HL-60 (cell line): ENCODE measurements at regions not wholly inside any gene's neighbourhood (a gene's known extent, or its start where the extent isn't known, plus 50 kb on each side); places are given as distances from the start of the nearest gene placed in this dataset.

ENCODE experiments used
- DNase-seq, 2 experiments: peaks; one replicate each; pipeline ENCODE4 v3.0.0-alpha.2; 2010 to 2020; ENCODE audit warnings: low read depth in 1 of 2, low spot score in 1 of 2
- H3K27ac ChIP-seq: fragments of 250-450 bp; sonication (Bioruptor Pico); replicated peaks from 2 replicates; pipeline ENCODE4 v1.5.1; 2020; ENCODE audit warnings: mild to moderate bottlenecking, moderate library complexity
- H3K27me3 ChIP-seq: fragments of 250-450 bp; sonication (Bioruptor Pico); 2 replicates; pipeline ENCODE4 v1.5.1; 2021; ENCODE audit warnings: mild to moderate bottlenecking, moderate library complexity; ENCODE audit not compliant: insufficient read depth, poor library complexity, severe bottlenecking
- H3K4me3 ChIP-seq: replicated peaks from 2 replicates; pipeline ENCODE4 v1.5.1; 2011; ENCODE audit warnings: mild to moderate bottlenecking, control low read depth, low read length; ENCODE audit not compliant: insufficient read depth
- CTCF ChIP-seq: IDR thresholded peaks from one replicate; pipeline ENCODE4 v1.5.1; 2011; ENCODE audit warnings: low read length, control low read depth, inconsistent platforms; ENCODE audit not compliant: insufficient read depth
- GABPA ChIP-seq: IDR thresholded peaks from 2 replicates; pipeline ENCODE4 v1.6.1; 2012; ENCODE audit warnings: low read depth
- POLR2AphosphoS5 ChIP-seq: IDR thresholded peaks from 2 replicates; pipeline ENCODE4 v1.6.1; 2012; ENCODE audit warnings: low read depth
- REST ChIP-seq: IDR thresholded peaks from 2 replicates; pipeline ENCODE4 v1.6.1; 2012; ENCODE audit warnings: low read depth; ENCODE audit not compliant: insufficient replicate concordance
- SPI1 ChIP-seq: IDR thresholded peaks from 2 replicates; pipeline ENCODE4 v1.6.1; 2012; ENCODE audit warnings: low read depth, mild to moderate bottlenecking, borderline replicate concordance

GRCh38 chr21:16651956-16652355 lies 860.9 kb upstream of the CXADR start:
- Histone ChIP-seq H3K27ac (no peak overlapping the region), H3K27me3 (no peaks in the 10 kb centered on the region), H3K4me3 (no peak overlapping the region)
- TF ChIP-seq POLR2AphosphoS5 = no peak
- no peak for TF ChIP-seq REST
- TF ChIP-seq SPI1 = no peak
- no peak for TF ChIP-seq GABPA
- no peak for TF ChIP-seq CTCF
- DNase-seq = no peak

GRCh38 chr21:16663436-16663835 lies 849.4 kb upstream of the CXADR start:
- Histone ChIP-seq H3K27me3 (no peaks in the 10 kb centered on the region), H3K27ac (no peak overlapping the region), H3K4me3 (no peak overlapping the region)
- DNase-seq = no peak
- no peak for TF ChIP-seq GABPA
- no peak for TF ChIP-seq POLR2AphosphoS5
- no peak for TF ChIP-seq CTCF
- no peak for TF ChIP-seq REST
- no peak for TF ChIP-seq SPI1

- Histone ChIP-seq H3K27ac (no peak overlapping the region), H3K27me3 (no peaks in the 10 kb centered on the region), H3K4me3 (no peak overlapping the region)
- no peak for TF ChIP-seq REST
- DNase-seq = no peak
Observed at GRCh38 chr21:16667395-16667794, 845.4 kb upstream of the CXADR start.

- TF ChIP-seq REST = no peak
- TF ChIP-seq GABPA = no peak
- TF ChIP-seq CTCF = no peak
- no peak for TF ChIP-seq POLR2AphosphoS5
- no peak for TF ChIP-seq SPI1
- no peaks in the 10 kb centered on the region for H3K27me3 ChIP-seq
- H3K27ac ChIP-seq = no peak overlapping the region
- no peak overlapping the region for H3K4me3 ChIP-seq
- no peak for DNase-seq
Observed at GRCh38 chr21:16674949-16675348, 837.9 kb upstream of the CXADR start.
